Astrocyte (in vitro differentiated cells and primary cell): ENCODE measurements at regions not wholly inside any gene's neighbourhood (a gene's known extent, or its start where the extent isn't known, plus 50 kb on each side); places are given as distances from the start of the nearest gene placed in this dataset.

ENCODE experiments used
- EZH2 ChIP-seq: IDR thresholded peaks from 2 replicates; pipeline ENCODE4 v1.6.1; 2012; ENCODE audit warnings: mild to moderate bottlenecking, low read length, inconsistent platforms; ENCODE audit not compliant: insufficient read depth
- TF ChIP-seq, protein P1 (sequence below): IDR thresholded peaks from 2 replicates; pipeline ENCODE4 v1.5.1; 2011; ENCODE audit warnings: low read depth, mild to moderate bottlenecking, inconsistent platforms, low read length, moderate library complexity; ENCODE audit not compliant: insufficient read depth

DNA sequence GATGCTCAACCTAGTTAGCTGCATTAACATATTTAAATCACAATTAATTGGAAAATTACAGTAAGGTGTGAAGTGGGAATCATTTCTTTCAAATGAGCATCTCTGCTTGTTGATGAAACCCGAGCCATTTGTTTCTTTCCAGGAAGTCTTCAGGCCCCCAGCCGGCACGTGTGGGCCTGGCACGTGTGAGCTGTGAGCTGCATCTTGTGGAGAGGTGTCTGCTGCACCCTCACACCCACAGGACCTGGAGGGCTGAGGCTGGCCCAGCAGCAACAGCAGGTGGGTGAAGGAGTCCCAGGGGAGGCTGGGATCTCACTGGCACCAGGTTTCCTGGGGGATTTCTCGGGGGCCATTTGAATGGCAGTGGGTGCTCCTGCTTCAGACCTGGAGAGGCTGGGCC is 372.5 kb upstream of the MKI67 start:
- TF ChIP-seq, protein P1, sequence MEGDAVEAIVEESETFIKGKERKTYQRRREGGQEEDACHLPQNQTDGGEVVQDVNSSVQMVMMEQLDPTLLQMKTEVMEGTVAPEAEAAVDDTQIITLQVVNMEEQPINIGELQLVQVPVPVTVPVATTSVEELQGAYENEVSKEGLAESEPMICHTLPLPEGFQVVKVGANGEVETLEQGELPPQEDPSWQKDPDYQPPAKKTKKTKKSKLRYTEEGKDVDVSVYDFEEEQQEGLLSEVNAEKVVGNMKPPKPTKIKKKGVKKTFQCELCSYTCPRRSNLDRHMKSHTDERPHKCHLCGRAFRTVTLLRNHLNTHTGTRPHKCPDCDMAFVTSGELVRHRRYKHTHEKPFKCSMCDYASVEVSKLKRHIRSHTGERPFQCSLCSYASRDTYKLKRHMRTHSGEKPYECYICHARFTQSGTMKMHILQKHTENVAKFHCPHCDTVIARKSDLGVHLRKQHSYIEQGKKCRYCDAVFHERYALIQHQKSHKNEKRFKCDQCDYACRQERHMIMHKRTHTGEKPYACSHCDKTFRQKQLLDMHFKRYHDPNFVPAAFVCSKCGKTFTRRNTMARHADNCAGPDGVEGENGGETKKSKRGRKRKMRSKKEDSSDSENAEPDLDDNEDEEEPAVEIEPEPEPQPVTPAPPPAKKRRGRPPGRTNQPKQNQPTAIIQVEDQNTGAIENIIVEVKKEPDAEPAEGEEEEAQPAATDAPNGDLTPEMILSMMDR, result no peak
- TF ChIP-seq EZH2, result no peak
